ENCODE measurements at regions not wholly inside any gene's neighbourhood (a gene's known extent, or its start where the extent isn't known, plus 50 kb on each side); places are given as distances from the start of the nearest gene placed in this dataset.

DNA sequence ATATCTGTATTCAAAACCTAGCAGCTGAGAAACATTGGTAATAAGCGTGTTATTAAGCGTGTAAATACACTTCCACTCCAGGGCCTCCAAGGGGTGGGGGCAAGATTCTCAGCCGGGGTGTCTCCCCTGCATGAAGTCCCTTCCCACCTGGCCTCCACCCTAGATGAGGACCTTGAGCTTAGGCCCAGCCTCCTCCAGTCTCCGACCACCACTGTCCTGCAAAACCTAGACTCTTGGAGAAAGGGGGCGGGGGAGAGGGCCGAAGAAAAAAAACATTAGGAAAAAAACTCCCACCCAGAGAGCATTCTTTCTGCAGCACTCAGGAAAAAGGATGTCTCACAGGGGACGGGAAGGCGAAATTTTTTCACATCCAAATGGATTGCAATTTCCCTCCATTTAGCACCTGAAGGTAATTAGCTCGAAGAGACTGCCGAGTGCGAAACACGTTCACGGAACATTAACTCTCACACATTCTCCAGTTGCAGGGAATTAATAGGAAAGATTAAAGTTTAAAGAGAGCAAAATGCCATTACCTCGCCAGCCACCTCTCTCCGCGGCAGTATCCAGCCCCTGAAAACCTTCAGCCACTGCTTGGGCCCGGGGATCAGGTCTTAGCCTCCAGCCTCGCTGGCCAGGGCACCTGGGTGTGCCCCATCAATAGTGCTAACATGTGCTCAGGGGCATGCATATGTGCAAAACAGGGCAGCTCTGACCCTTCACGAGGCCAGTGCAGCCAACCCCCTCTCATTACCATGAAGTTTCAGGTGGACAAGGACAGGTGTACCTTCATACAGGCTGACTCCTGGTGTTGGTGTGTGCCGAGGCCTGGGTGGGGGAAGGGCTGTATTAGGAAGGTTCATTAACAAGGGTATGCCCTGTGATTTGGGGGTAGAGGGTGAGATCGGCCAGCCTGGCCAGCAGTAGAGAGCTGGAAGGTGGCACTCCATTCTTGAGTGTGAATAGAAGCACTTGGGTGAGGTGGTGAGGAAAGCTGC, 77.2 kb downstream of the HIF1AN start:
- no peak for DNase-seq (ENCODE audit: low read depth in 2 of 3, low spot score in 2 of 3)

DNA sequence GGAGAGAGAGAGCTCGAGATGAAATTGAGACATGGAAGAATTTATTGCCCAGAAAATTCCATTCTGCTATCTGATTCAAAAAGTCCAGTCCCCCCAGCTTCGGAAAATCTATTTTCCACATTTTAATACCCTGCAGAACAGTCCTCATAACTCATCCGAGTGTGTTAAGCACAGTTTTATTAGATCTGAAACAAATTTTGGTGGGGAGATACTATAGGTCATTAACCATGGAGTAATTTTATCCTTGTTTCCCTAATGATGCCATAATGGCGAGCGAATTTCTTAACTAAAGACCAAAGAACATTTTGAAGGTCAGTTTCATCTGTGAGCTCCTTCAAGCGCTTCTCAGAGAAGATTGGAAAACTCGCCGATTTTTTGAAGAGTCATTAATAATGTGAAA, 78.1 kb downstream of the HIF1AN start:
- DNase-seq (ENCODE audit: low read depth in 2 of 3, low spot score in 2 of 3) = no peak

DNA sequence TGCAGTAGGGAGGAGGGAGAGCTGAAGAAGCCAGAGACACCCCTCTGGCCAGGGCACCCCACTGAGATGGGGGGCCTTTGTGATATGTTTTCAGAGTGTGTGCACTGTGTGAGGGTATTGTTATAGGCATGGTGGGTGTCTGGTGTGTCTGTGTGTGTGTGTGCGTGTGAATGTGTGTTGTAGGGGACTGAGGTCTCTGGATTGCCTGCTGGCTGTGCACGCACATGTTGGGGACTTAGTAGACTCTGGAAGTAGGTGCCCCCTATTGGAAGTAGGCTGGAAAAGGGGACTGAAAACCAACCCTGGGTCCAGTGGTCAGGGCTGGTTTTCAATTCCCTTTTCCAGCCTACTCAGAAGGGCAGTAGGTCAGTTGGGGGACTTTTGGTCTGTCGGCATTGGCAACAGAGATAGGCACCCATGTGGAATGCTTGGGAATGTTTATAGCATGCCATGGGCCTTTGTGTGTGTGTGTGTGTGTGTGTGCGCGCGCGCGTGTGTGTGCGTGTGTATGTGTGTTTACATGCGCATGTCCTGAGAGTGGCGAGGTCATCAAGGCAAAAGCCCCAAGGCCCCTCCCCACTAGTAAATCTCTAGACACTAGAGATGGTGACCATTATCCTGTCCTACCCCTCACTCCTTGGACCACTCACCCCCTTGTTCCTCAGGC, 78.8 kb downstream of the HIF1AN start:
- DNase-seq (ENCODE audit: low read depth in 2 of 3, low spot score in 2 of 3) = no peak

DNA sequence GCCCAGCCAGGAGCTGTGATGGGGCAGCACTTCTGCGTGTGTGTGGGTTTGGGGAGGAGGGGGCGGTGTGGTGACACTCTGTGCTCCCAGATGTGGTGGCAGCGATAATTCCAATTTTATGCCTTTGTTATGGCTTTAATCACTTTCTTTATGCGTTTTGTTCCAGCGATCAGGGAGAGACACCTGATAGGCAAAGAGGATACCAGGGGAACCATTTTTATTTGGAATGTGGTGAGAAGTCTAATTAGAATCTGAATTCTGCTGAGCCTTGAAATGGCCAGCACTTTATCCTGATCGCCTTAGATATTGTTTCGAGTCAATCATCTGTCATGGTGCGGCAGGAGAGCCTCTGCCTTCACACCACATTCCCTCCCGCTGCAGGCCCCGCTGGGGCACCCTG, 79.5 kb downstream of the HIF1AN start:
- DNase-seq (ENCODE audit: low read depth in 2 of 3, low spot score in 2 of 3) = no peak

DNA sequence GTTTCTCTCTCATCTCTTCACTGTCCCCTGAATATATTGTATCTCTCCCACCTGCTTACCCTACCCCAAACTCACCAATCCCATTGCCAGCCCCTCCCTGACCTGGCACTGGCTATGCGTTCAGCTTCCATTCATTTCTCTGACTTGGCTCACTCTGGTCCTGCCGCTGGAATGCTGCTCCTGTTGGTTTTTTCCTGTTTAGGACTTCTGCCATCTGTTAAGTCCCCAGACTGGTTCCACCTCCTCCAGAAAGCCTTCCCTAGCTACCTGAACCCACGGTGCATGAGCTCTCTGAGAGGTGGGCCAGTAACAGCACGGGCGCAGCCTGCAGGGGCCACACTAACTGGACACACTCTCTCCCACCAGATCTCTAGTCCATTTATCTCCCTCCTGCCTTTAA, 80.2 kb downstream of the HIF1AN start:
- DNase-seq (ENCODE audit: low read depth in 2 of 3, low spot score in 2 of 3) = no peak

DNA sequence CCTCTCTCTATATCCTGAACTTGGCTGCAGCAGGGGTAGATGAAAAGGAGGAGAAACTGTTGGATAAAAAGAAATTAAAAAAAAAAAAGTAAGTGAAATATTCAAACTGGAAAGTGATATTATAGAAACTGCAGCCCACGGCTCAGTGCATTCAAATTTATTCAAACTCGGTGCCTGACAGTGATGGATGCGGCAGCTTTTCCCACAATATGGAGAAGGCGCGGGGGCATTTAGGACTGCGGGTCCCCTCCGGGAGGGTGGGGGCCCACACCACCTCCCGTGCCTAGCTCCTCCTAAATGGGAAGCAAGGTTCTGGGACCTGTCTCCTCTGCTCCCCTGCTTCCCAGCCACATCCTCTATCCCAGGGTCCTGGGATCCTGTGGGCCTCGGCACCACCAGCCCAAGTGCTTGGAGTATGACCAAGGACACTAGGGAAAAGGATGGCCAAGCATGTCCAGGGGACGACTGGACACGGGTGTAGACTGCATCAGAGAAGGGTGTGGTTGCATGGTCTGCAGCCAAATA, 82.4 kb downstream of the HIF1AN start:
- no peak for DNase-seq (ENCODE audit: low read depth in 2 of 3, low spot score in 2 of 3)

DNA sequence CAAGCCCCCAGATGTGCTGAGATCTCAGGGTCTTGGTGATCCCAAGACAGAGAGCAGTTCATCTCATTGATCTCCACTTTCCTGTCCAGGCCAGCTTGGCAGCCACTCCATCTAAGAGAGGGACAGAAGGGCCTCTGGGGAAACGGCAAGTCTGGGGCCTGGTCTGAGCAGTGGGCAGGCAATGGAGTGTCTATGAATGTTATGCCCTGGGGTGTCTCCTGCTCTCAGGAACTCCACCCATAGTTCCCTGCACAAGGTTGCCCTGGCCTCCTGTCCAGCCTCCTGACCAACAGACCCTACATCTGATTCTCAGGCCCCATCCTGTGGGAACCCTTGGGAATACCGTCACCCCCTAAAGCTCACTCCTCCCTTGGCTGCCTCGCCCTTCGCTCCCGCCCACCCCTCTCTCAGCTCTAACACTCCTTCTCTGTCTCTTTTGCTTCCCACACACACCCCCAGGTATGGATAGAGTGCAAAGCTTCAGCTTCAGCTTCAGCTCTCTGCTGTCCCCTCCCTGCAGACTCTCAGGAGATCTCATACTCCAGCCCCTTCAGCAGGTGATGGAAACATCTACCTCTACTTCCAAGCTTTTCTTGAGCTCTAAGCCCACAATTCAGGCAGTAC, 83.0 kb downstream of the HIF1AN start:
- DNase-seq (ENCODE audit: low read depth in 2 of 3, low spot score in 2 of 3) = no peak

DNA sequence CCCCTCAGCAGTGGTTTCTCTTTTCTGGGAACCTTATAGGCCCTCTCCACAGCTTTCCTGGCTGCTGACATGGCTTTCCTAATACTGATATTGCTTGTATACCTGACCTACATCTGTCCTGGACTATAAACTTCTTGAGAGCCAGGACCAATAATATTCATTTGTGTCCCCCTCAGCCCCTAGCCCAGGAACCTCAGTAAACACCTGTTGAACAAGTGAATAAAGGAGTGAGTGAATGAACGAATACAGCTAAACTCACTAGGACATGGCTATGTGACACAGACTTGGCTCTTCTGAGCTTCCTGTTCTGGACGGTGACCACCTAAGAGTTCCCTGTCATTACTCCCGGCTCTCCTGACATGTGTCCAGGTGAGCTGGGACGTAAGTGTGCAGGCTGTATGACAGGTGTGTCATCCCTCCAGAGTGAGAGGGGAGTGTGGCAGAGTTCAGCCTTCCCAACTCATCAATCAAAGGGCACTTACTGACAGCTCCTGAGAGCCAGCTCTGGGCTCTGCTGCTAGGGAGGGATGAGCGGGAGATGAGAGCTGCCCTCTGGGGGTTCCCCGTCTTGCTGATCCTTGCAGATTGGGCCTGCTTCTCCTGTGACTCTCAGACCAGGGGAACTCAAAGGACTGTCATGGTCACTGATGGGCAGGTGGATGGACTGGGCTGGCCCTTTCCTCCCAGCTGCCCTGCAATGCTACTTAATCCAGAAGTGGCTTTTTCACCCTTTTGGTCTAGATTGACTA, 84.5 kb downstream of the HIF1AN start:
- no peak for DNase-seq (ENCODE audit: low read depth in 2 of 3, low spot score in 2 of 3)

DNA sequence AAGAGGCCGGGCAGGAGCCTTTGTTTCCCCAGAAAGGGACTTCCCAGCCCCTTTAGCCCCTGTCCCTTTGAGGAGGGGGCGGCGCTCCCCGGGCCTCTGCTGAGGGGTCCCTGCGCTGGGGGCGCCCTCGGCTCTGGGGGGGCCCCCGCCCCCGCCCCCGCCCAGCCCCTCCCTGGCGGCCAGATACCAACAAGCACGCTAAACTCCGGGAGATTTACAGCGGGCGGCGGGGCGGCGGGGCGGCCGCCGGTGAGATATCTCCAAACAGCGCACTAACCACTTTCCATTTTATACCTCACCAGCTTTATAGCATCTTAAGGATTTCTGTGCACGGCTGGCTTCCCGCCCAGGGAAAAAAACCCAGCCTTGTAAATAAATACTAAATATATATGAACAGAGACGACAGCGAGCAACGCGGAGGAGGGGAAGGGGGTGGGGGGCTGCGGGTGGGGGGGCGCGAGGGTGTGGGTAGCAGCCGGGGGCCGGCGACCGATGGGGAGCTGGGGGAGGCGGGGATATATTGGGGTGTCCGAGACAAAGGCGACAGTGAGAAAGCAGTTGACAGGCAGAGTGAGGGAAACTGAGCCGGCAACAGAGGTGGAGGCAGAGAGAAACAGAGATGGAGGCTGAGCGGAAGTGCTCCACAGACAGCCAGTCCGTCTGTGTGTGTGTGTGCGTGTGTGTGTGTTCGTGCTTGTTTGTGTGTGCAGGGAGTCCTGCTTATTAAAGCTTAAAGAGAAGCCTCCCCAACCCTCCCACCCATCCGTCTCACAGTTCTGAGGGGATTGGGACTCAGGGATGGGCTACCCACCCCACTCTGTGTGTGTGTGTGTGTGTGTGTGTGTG, 85.8 kb downstream of the HIF1AN start:
- no peak for DNase-seq (ENCODE audit: low read depth in 2 of 3, low spot score in 2 of 3)

DNA sequence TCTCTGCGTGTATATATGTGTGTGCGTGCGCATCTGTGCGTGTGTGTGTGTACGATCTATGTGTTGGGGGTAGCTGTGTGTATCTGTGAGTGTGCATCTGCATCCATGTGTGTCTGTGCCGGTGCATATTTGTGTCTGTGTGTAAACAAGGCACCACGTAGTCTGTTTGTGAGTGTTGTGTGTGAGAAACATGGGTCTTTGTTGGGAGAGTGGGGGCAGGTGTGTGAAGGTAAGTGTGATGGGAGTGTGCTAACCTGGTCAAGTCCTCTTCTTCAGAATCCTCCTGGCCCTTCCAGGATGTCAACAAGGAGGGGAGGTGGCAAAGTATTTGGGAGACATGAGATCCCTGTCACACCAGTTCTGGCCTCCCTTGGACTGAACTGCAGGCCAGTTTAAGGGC, 87.2 kb downstream of the HIF1AN start:
- no peak for DNase-seq (ENCODE audit: low read depth in 2 of 3, low spot score in 2 of 3)

DNA sequence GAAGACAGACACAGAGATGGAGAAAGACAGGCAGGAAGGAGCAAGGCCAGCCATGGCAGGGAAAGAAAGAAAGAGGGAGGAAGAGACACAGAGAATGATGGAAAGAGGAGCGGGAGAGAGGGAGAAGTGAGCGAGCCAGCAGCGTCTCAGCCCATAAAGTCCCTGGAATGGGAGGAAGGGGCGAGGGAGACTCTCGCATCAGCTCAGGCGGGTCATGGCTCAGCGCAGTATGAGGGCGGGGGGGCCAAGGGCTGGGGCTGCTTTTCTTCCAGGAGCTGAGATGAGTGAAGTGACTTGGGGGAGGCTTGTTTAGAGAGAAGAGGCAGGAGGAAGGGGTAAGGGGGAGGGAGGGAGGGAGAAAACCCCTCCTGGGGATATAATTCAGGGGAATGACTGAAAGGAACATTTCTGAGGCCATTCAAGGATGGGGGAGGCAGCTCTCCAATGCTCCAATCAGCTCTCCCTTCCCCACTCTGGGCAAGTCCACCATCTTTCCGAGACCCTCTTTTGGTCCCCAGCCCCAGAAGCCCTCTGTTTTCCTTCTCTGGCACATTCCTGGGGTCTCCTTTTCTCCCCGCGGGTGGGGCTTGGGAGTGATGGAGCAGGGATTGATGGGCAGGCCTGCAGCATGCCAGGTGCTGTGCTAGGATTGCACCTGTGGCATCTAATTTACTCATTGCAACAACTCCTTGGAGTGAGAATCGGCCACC, 87.9 kb downstream of the HIF1AN start:
- no peak for DNase-seq (ENCODE audit: low read depth in 2 of 3, low spot score in 2 of 3)

DNA sequence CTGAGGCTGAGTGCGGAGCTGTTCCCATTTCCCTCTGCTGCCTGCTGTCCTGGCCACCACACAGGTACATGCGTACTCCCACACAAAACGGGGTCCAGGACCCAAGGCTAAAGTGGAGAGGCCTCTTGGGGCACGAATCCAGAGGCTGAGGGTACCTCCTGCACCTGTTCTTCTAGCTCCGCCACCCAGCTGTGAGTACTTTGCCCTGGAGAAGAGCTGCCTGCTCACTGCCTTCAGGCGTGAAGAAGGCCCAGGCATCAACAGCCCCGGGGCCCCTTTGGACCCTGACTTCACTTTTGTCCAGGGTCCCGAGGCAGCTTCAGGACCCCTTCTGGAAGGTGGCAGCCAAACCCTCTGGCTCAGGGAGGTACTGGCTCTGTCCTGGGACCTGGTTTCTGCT, 88.6 kb downstream of the HIF1AN start:
- DNase-seq (ENCODE audit: low read depth in 2 of 3, low spot score in 2 of 3) = no peak

DNA sequence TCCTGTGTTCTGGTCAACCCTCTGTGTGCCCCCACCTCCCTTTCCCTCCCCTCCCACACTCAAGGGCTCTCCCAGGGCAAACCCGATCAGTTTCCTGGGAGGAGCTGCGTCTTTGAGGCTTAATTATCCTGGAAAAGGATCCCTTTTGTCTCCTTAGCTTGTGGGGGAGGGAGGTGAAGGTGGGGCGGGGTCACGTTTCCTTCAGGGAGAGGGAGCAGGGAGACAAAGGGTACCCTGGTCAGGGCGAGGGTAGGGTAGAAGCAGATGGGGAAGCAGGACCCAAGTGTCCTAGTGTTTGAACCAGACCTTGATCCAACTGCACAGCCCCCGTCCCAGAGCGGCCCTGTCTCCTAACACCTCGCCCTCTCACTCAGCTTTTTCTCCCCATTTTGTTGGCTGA, 90.1 kb downstream of the HIF1AN start:
- DNase-seq (ENCODE audit: low read depth in 2 of 3, low spot score in 2 of 3) = no peak

DNA sequence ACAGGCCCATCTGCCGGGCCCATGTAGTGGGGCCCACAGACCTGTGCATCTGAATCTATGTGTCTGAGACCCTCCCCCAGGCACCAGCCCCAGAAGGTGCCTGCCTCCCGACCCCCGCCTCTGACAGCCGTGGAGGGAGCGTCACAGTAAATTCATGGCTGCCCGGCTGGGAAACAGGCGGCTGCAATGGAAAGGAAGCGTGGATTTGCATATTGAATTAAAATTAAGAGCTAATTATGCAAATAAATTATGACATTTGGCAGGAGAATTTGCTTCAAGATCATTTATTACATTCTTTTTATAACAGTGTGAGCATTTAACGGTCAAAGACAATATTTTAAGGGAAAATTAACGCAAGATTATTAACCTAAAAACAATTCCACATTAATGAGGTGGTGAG, 92.3 kb downstream of the HIF1AN start:
- no peak for DNase-seq (ENCODE audit: low read depth in 2 of 3, low spot score in 2 of 3)

DNA sequence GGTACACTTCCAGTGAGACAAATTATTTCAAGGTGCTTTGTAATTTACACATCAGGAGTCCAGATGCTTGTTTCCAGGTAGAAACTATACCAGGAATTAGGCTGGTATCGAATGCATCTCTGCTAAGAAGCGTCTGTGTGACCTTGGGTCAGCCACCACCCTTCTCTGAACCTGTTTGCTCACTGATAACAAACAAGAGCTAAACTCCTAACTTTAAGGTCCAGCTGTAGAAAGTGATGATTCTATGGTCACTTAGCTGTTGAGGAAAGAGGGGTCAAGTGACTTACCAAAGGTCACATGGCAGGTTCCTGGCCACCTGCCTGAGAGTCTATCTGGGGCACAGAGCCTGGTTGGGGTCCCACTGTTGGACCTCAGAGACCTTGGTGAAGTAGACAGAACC, 95.4 kb downstream of the HIF1AN start:
- DNase-seq (ENCODE audit: low read depth in 2 of 3, low spot score in 2 of 3) = no peak

DNA sequence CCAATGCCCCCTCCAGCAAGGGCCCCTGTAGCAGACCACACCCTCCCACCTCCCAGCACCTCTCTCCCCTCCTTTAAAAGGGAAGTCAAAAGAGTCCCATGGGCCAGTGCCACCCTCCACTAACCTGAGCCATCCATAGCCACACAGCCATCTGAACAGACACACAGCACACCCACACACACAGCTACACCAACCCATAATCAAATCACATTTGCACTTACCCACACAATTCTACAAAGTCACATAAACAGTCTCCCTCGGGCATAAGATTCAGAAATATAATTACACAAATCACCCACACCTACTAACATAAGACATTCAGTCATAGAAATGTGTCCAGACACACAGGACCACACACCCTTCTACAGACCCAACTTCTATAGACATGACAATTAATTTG, 96.3 kb downstream of the HIF1AN start:
- DNase-seq (ENCODE audit: low read depth in 2 of 3, low spot score in 2 of 3) = no peak

DNA sequence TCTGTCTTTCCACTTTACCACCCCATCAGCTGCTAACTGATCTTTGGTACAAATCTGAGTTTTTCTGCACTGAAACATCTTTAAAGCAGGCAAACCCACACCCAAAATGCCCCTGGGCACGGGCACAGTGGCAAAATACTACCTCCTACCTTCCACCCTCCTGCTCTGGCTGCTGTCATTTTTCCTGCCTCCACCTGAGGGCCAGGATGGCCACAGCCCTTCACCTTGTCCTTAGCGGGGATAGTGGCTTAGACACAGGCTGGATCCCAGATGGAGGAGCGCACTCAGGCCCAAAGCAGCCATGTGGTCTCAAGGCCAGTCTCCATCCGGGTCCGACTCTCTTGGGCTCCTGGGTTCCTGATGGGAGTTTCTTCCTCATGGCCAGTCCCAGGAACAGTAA, 98.3 kb downstream of the HIF1AN start:
- DNase-seq (ENCODE audit: low read depth in 2 of 3, low spot score in 2 of 3) = no peak

DNA sequence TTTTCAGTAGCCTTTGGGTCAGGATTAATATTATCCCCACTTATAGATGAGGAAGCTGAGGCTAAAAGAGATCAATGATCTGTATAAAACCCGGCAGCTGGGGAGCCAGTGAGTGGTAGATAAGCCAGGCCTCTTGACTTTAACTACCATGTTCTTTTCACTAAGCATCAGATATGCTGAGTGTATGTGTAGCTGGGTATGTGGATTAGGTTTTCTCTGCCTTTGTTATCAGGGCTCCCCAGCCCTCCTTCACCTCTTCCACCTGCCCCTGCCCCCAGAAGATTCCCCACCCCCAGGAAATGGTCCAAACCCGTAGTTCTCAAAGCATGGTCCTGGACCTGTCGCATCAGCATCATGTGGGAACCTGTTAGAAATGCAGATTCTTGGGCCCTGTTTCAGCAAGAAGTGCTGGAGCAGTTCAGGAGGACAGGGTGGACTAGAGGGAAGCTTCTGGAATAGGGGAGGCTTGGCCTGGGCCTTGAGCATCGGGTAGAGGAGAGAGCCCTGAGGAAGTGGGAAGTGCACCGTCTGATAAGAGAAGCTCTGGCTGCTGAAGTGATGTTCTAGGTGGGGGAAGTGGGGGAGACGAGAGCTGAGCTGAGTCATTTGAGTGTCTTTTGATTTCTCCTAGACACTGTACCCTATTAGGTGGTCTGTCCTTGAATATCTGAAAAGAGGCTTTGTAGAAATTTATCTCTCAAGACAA, 101.3 kb downstream of the HIF1AN start:
- DNase-seq (ENCODE audit: low read depth in 2 of 3, low spot score in 2 of 3) = no peak

DNA sequence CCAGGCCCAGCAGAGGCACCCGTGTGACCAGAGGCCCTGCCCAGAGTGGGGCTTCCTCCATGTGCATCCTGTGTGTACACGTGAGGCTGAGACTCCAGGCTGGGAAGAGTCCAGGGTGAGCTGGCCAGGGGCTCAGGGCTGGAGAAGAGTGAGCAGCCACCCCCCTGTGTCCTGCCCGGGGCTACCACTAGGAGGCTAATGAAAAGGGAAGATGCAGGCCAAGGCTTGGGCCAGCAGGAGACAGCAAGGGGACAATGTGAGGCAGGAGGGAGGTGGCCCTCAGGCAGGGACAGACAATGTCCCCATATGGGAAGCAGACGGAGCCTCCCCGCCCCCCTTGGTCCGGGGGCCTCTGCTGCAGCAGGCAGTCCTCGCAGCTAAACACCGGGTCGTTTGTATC, 102.0 kb downstream of the HIF1AN start:
- DNase-seq (ENCODE audit: low read depth in 2 of 3, low spot score in 2 of 3) = no peak
